LNCaP clone FGC (cell line): ENCODE measurements at regions not wholly inside any gene's neighbourhood (a gene's known extent, or its start where the extent isn't known, plus 50 kb on each side); places are given as distances from the start of the nearest gene placed in this dataset.
A peak's percentile ranks its signal among the peaks of the same experiment; 100 is the strongest.

Experiments used
- DNase-seq: peaks from one replicate; pipeline ENCODE4 v3.0.0-alpha.2; 2011; ENCODE audit warnings: low read depth
- H3K4me3 ChIP-seq: 2 replicates; pipeline ENCODE4 v1.5.1; 2011; ENCODE audit warnings: mild to moderate bottlenecking, low read depth, low read length, control low read depth
- TF ChIP-seq, protein P1 (sequence below): IDR thresholded peaks from 2 replicates; pipeline ENCODE4 v1.5.1; 2012; ENCODE audit warnings: mild to moderate bottlenecking; ENCODE audit not compliant: control insufficient read depth, insufficient read depth; ENCODE audit errors: extremely low read depth

DNA sequence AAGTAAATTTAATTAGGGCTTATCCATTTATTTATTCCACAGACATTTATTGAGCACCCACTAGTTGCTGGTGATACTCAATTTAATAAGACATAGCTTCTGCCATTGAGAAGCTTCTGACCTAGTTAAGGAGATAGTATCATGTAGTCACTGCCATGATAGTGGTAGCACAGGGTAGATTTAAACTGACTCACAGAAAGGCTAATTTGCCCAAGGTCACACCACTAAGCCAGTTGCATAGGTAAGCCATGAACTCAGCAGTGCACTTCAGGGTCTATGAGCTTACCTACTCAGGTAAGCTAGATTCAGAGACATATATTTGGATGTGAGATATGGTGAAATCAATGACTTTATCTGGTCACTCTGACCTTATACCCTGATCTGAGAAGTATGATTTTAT is 168.4 kb downstream of the TNFSF18 start:
- H3K4me3 ChIP-seq: no peak overlapping the region
- no peak for DNase-seq
- TF ChIP-seq, protein P1, sequence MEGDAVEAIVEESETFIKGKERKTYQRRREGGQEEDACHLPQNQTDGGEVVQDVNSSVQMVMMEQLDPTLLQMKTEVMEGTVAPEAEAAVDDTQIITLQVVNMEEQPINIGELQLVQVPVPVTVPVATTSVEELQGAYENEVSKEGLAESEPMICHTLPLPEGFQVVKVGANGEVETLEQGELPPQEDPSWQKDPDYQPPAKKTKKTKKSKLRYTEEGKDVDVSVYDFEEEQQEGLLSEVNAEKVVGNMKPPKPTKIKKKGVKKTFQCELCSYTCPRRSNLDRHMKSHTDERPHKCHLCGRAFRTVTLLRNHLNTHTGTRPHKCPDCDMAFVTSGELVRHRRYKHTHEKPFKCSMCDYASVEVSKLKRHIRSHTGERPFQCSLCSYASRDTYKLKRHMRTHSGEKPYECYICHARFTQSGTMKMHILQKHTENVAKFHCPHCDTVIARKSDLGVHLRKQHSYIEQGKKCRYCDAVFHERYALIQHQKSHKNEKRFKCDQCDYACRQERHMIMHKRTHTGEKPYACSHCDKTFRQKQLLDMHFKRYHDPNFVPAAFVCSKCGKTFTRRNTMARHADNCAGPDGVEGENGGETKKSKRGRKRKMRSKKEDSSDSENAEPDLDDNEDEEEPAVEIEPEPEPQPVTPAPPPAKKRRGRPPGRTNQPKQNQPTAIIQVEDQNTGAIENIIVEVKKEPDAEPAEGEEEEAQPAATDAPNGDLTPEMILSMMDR: no peak

DNA sequence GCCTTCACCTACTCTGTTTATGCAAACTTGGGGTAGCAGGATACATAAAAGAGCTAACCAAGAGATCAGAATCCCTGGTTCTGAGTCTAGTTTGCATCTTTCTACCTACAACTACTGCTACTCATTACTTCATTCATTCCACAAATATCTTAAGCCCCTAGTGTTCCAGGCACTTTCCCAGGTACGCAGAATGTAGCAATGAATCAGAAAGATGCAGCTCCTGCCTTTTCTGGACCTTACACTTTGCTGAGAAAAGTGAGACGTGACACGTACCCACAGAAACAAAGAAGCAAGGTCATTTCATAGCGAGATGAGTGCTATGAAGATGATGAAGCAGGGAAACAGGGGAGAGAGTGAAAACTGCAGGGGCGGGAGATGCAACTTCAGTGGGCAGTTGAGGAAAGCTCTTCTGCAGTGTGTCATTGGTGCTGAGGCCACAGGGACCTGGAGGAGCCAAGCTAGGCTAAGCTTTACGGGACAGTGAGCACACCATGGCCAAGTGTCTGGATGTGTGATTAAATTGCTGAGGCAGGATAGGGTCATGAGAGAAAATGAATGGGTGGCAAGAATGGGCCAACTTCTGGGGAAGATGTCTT is 167.9 kb downstream of the TNFSF18 start:
- H3K4me3 ChIP-seq: no peak overlapping the region
- TF ChIP-seq, protein P1: no peak
- no peak for DNase-seq

DNA sequence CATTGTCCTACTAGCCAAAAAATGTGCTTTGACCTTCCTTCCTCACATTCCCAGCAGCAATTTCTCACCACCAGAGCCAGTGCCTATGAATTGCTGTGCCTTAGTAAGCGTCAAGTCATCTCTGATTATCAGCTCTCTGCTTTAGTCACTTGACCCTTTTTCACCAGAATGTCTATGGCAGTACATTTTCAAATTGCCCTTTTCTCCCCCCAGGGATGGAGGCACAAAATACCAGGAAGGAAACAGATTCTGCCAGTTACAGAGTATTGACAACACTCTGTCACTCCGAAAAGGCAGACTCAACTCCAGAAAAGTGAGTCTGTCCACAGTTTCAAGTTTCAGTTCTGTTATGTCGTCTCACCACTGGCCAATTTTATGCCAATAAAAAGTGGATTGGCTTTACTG is 167.4 kb downstream of the TNFSF18 start:
- no peak overlapping the region for H3K4me3 ChIP-seq
- TF ChIP-seq, protein P1: no peak

DNA sequence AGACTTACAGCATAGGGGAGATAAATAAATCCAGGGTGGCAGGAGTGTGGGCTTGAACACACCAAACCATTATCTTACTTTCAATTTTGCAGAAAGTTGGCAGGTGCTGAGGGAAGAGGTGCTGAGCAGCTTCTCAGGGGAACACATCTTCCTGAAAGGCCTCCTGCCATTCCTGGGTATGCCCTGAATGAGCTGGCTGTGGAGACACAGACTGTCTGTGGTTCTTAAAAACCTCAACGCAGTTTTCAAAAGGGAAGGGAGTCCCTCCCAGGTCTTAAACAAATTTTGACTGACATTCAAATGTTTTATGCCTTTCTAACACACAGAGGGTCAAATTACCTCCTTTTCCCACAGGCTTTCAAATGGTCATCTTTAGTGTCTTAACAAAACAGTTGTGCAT is 166.9 kb downstream of the TNFSF18 start:
- no peak overlapping the region for H3K4me3 ChIP-seq
- TF ChIP-seq, protein P1: no peak
- DNase-seq: no peak

More for the DNA sequence above, 167.4 kb downstream of the TNFSF18 start:
- no peak for DNase-seq

DNA sequence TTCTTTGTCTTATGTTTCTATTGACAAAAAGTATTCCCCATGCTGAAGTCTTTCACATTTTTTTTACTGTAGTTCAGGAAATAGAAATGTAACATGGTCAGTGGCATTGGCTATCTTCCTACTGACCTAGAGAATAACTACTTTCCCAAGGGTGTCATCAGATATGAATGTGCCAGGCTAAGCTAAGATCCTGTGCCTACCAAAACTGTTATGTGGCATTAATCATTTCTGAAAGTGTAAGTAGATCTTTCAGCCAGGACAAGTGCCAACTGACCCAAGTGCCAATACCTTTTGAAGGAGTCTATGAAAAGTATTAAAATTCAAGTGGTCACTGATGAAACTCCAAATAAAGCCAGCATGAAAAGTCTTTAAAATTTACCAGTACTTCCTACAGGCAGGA is 165.3 kb downstream of the TNFSF18 start:
- DNase-seq: no peak
- H3K4me3 ChIP-seq: no peak overlapping the region
- TF ChIP-seq, protein P1: no peak

DNA sequence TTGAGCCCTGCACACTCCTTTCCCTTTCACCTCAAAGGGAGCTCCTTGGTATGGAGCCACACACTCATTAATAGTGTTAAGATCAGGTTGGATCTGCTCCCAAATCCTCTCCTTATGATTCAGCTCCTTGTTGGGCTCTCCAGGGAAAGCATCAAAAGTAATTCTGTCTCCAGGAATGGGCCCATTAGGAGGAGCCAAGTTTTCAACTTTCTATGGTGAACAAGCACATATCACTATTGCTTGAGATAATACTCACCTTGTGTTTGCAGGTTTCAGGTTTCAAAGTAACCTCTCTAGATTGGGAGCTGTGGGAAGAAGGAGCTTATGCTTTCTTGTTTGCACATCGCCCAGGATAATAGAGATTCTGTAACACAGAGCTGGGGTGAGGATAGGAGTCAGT is 164.8 kb downstream of the TNFSF18 start:
- H3K4me3 ChIP-seq: no peak overlapping the region
- DNase-seq: peak; percentile 61
- TF ChIP-seq, protein P1: no peak

DNA sequence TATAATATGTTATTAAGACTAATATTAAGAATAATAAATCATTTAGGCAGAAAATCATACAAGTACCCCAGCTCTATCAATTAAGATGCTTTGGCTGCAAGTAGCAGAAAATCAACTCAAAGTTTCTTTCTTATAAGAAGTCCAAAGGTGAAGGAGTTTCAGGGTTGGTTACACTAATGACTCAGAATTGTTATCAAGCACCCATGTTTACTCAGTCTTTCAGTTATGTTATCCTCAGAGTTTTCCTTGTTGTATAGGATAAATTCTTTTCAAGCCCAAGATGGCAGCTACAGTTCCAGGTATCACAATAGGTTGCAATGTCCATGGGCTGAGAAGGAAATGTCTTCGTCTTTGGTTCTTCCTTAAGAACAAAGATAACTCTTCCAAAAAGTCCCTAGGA is 163.6 kb downstream of the TNFSF18 start:
- TF ChIP-seq, protein P1: no peak
- no peak for DNase-seq
- no peak overlapping the region for H3K4me3 ChIP-seq
